Tibial artery (tissue), 4 donors: ENCODE measurements at regions not wholly inside any gene's neighbourhood (a gene's known extent, or its start where the extent isn't known, plus 50 kb on each side); places are given as distances from the start of the nearest gene placed in this dataset.

ENCODE experiments used
- DNase-seq, 2 donors: peaks; one replicate each; pipeline ENCODE4 v3.0.0-alpha.2; 2019
- H3K27ac ChIP-seq, 2 donors: fragments of 200-600 bp; sonication (generic) in 1 of 2; 1 replicate in 1 of 2; 2 replicates in 1 of 2; pipeline ENCODE4 v1.5.1; 2018 to 2019; ENCODE audit warnings: mild to moderate bottlenecking in 1 of 2
- H3K27me3 ChIP-seq, 2 donors: fragments of 200-600 bp; sonication (generic) in 1 of 2; one replicate each; pipeline versions ENCODE4 v1.5.1 to v1.6.0; 2016 to 2019
- H3K36me3 ChIP-seq, 3 donors: fragments of 200-600 bp; sonication (generic) in 2 of 3; one replicate each; pipeline ENCODE4 v1.5.1; 2016 to 2019; ENCODE audit warnings: mild to moderate bottlenecking in 2 of 3
- H3K4me1 ChIP-seq, 4 donors: fragments of 200-600 bp; sonication (generic) in 2 of 4; 1 replicate in 3 of 4; 2 replicates in 1 of 4; pipeline ENCODE4 v1.5.1; 2016 to 2019
- H3K4me3 ChIP-seq, 2 donors: fragments of 200-600 bp; sonication (generic) in 1 of 2; 1 replicate in 1 of 2; 2 replicates in 1 of 2; pipeline ENCODE4 v1.5.1; 2018 to 2019; ENCODE audit warnings: mild to moderate bottlenecking in 2 of 2
- H3K9me3 ChIP-seq, 3 donors: fragments of 200-600 bp; sonication (generic) in 1 of 3; one replicate each; pipeline ENCODE4 v1.5.1; 2016 to 2019
- intact Hi-C: fragments of 100-400 bp; cut with DNase I; formaldehyde crosslinking; loops from one replicate; pipeline ENCODE4 v1.15.0; 2023; ENCODE audit warnings: low total_unique reads
- TF ChIP-seq, protein P1 (sequence below), 2 experiments: fragments of 200-600 bp in 1 of 2; fragments of 450-650 bp in 1 of 2; IDR thresholded peaks; one replicate each; pipeline ENCODE4 v1.5.1; 2017 to 2019; ENCODE audit warnings: antibody characterized with exemption in 2 of 2, mild to moderate bottlenecking in 1 of 2, moderate library complexity in 1 of 2

DNA sequence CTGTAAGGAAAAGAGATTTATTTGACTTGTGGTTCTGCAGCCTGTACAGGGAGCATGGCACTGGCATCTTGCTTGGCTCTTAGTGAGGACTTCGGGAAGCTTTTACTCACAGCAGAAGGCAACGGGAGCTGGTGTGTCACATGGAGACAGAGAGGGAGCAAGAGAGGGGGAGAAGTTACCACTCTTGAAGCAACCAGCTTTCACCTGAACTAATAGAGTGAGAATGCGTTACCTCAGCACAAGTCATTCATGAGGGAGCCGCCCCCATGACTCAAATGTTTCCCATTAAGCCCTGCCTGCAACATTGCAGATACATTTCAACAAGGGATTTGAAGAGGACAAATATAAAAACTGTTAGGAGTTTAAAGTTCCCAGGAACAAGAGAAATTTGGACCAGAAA lies 190.0 kb downstream of the CYRIA start:
- Histone ChIP-seq H3K4me3 (no peak overlapping the region), H3K4me1 (no peaks in the 10 kb centered on the region), H3K9me3 (no peaks in the 10 kb centered on the region), H3K36me3 (no peaks in the 10 kb centered on the region), H3K27me3 (peaks cover 0 to 3% of the 10 kb centered on the region in 2 donors), H3K27ac (no peak overlapping the region)
- intact Hi-C loops: no loop called here
- TF ChIP-seq, protein P1, sequence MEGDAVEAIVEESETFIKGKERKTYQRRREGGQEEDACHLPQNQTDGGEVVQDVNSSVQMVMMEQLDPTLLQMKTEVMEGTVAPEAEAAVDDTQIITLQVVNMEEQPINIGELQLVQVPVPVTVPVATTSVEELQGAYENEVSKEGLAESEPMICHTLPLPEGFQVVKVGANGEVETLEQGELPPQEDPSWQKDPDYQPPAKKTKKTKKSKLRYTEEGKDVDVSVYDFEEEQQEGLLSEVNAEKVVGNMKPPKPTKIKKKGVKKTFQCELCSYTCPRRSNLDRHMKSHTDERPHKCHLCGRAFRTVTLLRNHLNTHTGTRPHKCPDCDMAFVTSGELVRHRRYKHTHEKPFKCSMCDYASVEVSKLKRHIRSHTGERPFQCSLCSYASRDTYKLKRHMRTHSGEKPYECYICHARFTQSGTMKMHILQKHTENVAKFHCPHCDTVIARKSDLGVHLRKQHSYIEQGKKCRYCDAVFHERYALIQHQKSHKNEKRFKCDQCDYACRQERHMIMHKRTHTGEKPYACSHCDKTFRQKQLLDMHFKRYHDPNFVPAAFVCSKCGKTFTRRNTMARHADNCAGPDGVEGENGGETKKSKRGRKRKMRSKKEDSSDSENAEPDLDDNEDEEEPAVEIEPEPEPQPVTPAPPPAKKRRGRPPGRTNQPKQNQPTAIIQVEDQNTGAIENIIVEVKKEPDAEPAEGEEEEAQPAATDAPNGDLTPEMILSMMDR (IDR thresholded peaks at IDR 0.05): no peak
- no peak for DNase-seq

DNA sequence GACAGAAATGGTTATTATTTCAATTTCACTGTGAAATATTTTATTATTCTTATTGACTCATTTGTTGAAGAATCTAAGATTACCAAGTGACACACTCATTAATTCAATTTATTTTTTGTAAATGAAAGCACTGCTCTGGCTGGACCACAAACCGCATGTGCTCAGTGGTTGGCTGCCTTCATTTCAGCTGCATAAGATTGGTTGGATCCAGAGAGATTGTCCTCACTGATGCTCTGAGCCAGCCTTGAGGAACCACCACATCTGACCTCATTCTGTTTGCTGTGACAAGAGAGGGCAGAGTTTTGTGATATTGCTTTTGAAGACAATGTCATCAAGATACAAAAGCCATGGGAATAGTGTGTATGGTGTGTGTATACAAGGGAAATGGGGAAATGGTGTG lies 192.1 kb downstream of the CYRIA start:
- H3K4me3 ChIP-seq: no peak overlapping the region
- intact Hi-C loops: no loop called here
- peaks cover 0 to 3% of the 10 kb centered on the region in 2 donors for H3K27me3 ChIP-seq
- TF ChIP-seq, protein P1 (IDR thresholded peaks at IDR 0.05): no peak
- H3K4me1 ChIP-seq: no peaks in the 10 kb centered on the region
- no peak overlapping the region for H3K27ac ChIP-seq
- H3K36me3 ChIP-seq: no peaks in the 10 kb centered on the region
- no peak for DNase-seq
- no peaks in the 10 kb centered on the region for H3K9me3 ChIP-seq

DNA sequence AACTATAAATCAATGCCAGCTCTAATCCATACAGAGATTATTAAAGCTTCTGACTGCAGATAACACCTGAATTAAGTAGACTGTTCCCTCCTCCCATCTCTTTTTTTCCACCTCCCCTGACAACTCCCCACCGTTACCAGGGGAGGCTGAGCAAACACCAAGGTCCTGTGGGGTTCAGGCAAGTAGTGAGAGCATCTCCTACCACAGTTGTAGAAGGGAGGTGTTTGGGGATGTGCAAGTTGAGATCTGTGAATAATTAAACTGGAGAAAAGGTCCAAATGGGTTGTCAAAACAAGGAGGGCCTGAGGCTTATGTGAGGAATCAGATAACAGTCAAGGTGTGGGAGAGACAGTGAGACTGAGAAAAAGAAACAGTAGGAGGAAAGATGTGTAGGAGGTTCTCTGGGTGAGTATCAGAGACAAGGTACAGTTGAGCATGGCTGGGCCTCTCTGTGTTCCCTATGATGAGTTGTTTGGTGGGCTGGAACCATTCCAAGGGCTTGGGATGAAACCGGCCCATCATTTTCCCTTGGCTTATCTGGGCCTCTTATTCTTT lies 194.6 kb downstream of the CYRIA start:
- DNase-seq: no peak
- TF ChIP-seq, protein P1 (IDR thresholded peaks at IDR 0.05): no peak
- H3K27ac ChIP-seq: no peak overlapping the region
- intact Hi-C loops: no loop called here
- no peaks in the 10 kb centered on the region for H3K4me1 ChIP-seq
- no peaks in the 10 kb centered on the region for H3K36me3 ChIP-seq
- no peak overlapping the region for H3K4me3 ChIP-seq
- peaks cover 0 to 3% of the 10 kb centered on the region in 2 donors for H3K27me3 ChIP-seq
- H3K9me3 ChIP-seq: no peaks in the 10 kb centered on the region

DNA sequence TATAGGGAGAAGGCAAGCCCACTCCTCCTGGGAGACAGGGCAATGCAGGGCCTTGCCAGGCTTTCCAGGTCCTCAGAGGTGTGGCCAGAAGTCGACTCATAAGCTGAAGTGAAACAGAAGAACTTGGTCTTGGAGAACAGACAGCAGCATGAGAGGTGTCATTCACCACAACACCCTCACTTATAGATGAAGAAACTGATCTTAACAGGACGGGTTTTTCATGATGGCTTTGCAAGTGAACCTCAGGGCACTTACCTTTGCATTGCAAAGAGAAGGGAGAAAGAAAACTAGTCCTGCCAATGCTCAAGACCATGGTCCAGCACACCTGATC lies 198.8 kb downstream of the CYRIA start:
- no peaks in the 10 kb centered on the region for H3K9me3 ChIP-seq
- H3K36me3 ChIP-seq: no peaks in the 10 kb centered on the region
- H3K4me3 ChIP-seq: no peak overlapping the region
- no peaks in the 10 kb centered on the region for H3K4me1 ChIP-seq
- H3K27me3 ChIP-seq: no peaks in the 10 kb centered on the region
- intact Hi-C loops: no loop called here
- no peak overlapping the region for H3K27ac ChIP-seq
- TF ChIP-seq, protein P1 (IDR thresholded peaks at IDR 0.05): no peak
- no peak for DNase-seq

DNA sequence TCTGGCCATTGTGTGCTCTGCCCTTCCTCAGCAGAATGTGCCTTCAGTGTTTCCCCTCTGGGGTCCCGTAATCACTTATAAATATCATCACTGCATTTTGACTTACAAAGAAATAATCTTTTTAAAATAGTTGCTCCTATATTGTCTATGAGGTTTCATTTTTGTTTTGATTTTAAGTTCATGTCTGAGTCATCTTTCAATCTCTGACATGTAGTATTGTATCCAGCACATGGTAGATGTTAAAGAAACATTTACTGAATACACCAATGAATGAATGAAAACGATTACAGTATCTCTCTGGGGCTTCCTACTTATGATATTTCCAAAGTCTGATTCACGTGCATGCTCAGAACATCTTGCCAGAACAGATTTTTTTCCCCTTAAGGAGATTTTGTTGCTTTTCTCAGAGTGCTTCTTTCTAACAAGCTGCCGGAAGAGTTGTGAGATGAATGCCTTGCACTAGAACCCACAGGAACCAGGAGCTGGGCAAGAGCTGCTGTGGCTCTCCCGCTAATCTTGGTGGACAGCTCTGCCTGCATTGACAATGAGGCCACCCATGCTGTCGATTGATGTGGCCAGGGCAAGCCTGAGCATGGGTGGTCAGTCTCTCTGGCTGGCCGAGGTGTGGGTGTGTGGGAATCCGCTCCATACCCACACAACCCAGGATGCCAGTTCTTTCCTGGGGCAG lies 199.4 kb downstream of the CYRIA start:
- Histone ChIP-seq H3K4me1 (no peaks in the 10 kb centered on the region), H3K36me3 (no peaks in the 10 kb centered on the region), H3K27ac (no peak overlapping the region), H3K9me3 (no peaks in the 10 kb centered on the region), H3K27me3 (no peaks in the 10 kb centered on the region), H3K4me3 (no peak overlapping the region)
- TF ChIP-seq, protein P1 (IDR thresholded peaks at IDR 0.05): no peak
- no peak for DNase-seq
- intact Hi-C loops: no loop called here
